ENCODE measurements at regions not wholly inside any gene's neighbourhood (a gene's known extent, or its start where the extent isn't known, plus 50 kb on each side); places are given as distances from the start of the nearest gene placed in this dataset.
A peak's percentile ranks its signal among the peaks of the same experiment; 100 is the strongest.

GRCh38 chrX:34288782-34289181, 156.7 kb upstream of the FAM47A start:
- H3K4me3 ChIP-seq (ENCODE audit: low read length): no peak overlapping the region
- peak overlapping the region; percentile 41 for H3K27ac Mint-ChIP-seq
- no peaks in the 10 kb centered on the region for H3K4me1 ChIP-seq (ENCODE audit: control insufficient read depth, insufficient read depth, low read length)
- H3K9me3 ChIP-seq (ENCODE audit: control insufficient read depth, low read length): no peaks in the 10 kb centered on the region
- DNase-seq: no peak
- no peak overlapping the region for H3K4me3 Mint-ChIP-seq
- no peaks in the 10 kb centered on the region for H3K27me3 ChIP-seq (ENCODE audit: control insufficient read depth, insufficient read depth, low read length, poor library complexity, severe bottlenecking)
- H3K36me3 Mint-ChIP-seq (ENCODE audit: low read depth): no peaks in the 10 kb centered on the region
- no peaks in the 10 kb centered on the region for H3K27me3 Mint-ChIP-seq (ENCODE audit: insufficient read depth)
- H3K27ac ChIP-seq (ENCODE audit: low read depth, low read length): no peak overlapping the region
- H3K9me3 Mint-ChIP-seq: peaks cover under 1% of the 10 kb centered on the region
- TF ChIP-seq CTCF (conservative IDR thresholded peaks at IDR 0.05): no peak
- H3K9ac ChIP-seq (ENCODE audit: extremely low read depth, low read length, poor library complexity, severe bottlenecking): no peak overlapping the region
- no peaks in the 10 kb centered on the region for H3K36me3 ChIP-seq (ENCODE audit: control insufficient read depth, insufficient read depth, low read length)
- peaks cover 7% of the 10 kb centered on the region for H3K4me1 Mint-ChIP-seq
- 90% methylated on average over 1 of the region's 2 CpGs; no CpG with 5 or more reads in 1 of the 2 experiments for WGBS, 2 experiments (ENCODE audit: insufficient coverage in 1 of 2, insufficient read length in 1 of 2)

- Mint-ChIP-seq H3K4me3 (no peak overlapping the region), H3K36me3 (ENCODE audit: low read depth) (no peaks in the 10 kb centered on the region), H3K27ac (no peak overlapping the region), H3K4me1 (peaks cover 13% of the 10 kb centered on the region), H3K9me3 (no peaks in the 10 kb centered on the region), H3K27me3 (ENCODE audit: insufficient read depth) (no peaks in the 10 kb centered on the region)
- Histone ChIP-seq H3K27ac (ENCODE audit: low read depth, low read length) (no peak overlapping the region), H3K27me3 (ENCODE audit: control insufficient read depth, insufficient read depth, low read length, poor library complexity, severe bottlenecking) (no peaks in the 10 kb centered on the region), H3K9ac (ENCODE audit: extremely low read depth, low read length, poor library complexity, severe bottlenecking) (no peak overlapping the region), H3K9me3 (ENCODE audit: control insufficient read depth, low read length) (no peaks in the 10 kb centered on the region), H3K4me1 (ENCODE audit: control insufficient read depth, insufficient read depth, low read length) (no peaks in the 10 kb centered on the region), H3K4me3 (ENCODE audit: low read length) (no peak overlapping the region), H3K36me3 (ENCODE audit: control insufficient read depth, insufficient read depth, low read length) (no peaks in the 10 kb centered on the region)
- TF ChIP-seq CTCF (conservative IDR thresholded peaks at IDR 0.05): no peak
- WGBS, 2 experiments (ENCODE audit: insufficient coverage in 1 of 2, insufficient read length in 1 of 2): 92 to 95% methylated on average over 2 of the region's 5 CpGs
- no peak for DNase-seq
Observed at GRCh38 chrX:34279866-34280560, 147.9 kb upstream of the FAM47A start.

GRCh38 chrX:34275699-34276098, 143.6 kb upstream of the FAM47A start:
- no peaks in the 10 kb centered on the region for H3K9me3 ChIP-seq (ENCODE audit: control insufficient read depth, low read length)
- peaks cover 15% of the 10 kb centered on the region for H3K4me1 Mint-ChIP-seq
- no peak overlapping the region for H3K9ac ChIP-seq (ENCODE audit: extremely low read depth, low read length, poor library complexity, severe bottlenecking)
- no peak overlapping the region for H3K27ac Mint-ChIP-seq
- H3K36me3 ChIP-seq (ENCODE audit: control insufficient read depth, insufficient read depth, low read length): no peaks in the 10 kb centered on the region
- no peaks in the 10 kb centered on the region for H3K27me3 Mint-ChIP-seq (ENCODE audit: insufficient read depth)
- no peaks in the 10 kb centered on the region for H3K4me1 ChIP-seq (ENCODE audit: control insufficient read depth, insufficient read depth, low read length)
- DNase-seq: no peak
- TF ChIP-seq CTCF (conservative IDR thresholded peaks at IDR 0.05): peak; percentile 76
- no peaks in the 10 kb centered on the region for H3K36me3 Mint-ChIP-seq (ENCODE audit: low read depth)
- no peak overlapping the region for H3K27ac ChIP-seq (ENCODE audit: low read depth, low read length)
- no CpG with 5 or more reads among the region's 1 CpG for WGBS, 2 experiments (ENCODE audit: insufficient coverage in 1 of 2, insufficient read length in 1 of 2)
- H3K9me3 Mint-ChIP-seq: no peaks in the 10 kb centered on the region
- no peak overlapping the region for H3K4me3 Mint-ChIP-seq
- no peak overlapping the region for H3K4me3 ChIP-seq (ENCODE audit: low read length)
- no peaks in the 10 kb centered on the region for H3K27me3 ChIP-seq (ENCODE audit: control insufficient read depth, insufficient read depth, low read length, poor library complexity, severe bottlenecking)
